ENCODE measurements at regions not wholly inside any gene's neighbourhood (a gene's known extent, or its start where the extent isn't known, plus 50 kb on each side); places are given as distances from the start of the nearest gene placed in this dataset.

DNA sequence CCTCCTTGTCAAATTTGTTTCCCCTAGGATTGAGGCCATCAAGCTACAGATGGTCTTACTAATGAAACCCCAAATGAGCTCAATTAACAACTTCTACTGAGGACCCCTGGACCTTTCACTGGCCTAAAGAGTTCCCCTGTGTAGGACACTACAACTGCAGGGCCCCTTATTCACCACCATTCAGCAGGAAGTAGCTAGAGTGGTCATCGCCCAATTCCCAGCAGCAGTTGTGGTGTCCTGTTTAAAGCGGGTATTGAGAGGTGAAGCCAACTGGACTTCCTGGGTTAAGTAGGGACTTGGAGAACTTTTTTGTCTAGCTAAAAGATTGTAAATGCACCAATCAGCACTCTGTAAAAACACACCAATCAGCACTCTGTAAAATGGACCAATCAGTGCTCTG, 1466.9 kb downstream of the KCNT2 start:
- TF ChIP-seq, protein P1, sequence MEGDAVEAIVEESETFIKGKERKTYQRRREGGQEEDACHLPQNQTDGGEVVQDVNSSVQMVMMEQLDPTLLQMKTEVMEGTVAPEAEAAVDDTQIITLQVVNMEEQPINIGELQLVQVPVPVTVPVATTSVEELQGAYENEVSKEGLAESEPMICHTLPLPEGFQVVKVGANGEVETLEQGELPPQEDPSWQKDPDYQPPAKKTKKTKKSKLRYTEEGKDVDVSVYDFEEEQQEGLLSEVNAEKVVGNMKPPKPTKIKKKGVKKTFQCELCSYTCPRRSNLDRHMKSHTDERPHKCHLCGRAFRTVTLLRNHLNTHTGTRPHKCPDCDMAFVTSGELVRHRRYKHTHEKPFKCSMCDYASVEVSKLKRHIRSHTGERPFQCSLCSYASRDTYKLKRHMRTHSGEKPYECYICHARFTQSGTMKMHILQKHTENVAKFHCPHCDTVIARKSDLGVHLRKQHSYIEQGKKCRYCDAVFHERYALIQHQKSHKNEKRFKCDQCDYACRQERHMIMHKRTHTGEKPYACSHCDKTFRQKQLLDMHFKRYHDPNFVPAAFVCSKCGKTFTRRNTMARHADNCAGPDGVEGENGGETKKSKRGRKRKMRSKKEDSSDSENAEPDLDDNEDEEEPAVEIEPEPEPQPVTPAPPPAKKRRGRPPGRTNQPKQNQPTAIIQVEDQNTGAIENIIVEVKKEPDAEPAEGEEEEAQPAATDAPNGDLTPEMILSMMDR (IDR thresholded peaks at IDR 0.05), result no peak
- TF ChIP-seq ZFX (IDR thresholded peaks at IDR 0.05; ENCODE audit: borderline replicate concordance), result no peak

Measured in 22Rv1 (cell line).